ES-I3 (cell line): ENCODE measurements at regions not wholly inside any gene's neighbourhood (a gene's known extent, or its start where the extent isn't known, plus 50 kb on each side); places are given as distances from the start of the nearest gene placed in this dataset.

ENCODE experiments used
- H3K36me3 ChIP-seq: 2 replicates; pipeline ENCODE4 v1.6.1; 2013; ENCODE audit warnings: mild to moderate bottlenecking, low read length, control low read depth, moderate library complexity; ENCODE audit not compliant: insufficient read depth
- H3K4me1 ChIP-seq: 2 replicates; pipeline ENCODE4 v1.6.1; 2013; ENCODE audit warnings: mild to moderate bottlenecking, control low read depth, low read length; ENCODE audit not compliant: insufficient read depth
- H3K9ac ChIP-seq: 2 replicates; pipeline ENCODE4 v1.6.1; 2013; ENCODE audit warnings: low read depth, mild to moderate bottlenecking, low read length, moderate library complexity
- H3K9me3 ChIP-seq: 2 replicates; pipeline ENCODE4 v1.6.1; 2013; ENCODE audit warnings: mild to moderate bottlenecking, low read length, moderate library complexity; ENCODE audit not compliant: control insufficient read depth, insufficient read depth

GRCh38 chr3:21876782-21877181, 125.8 kb upstream of the ZNF385D start:
- no peaks in the 10 kb centered on the region for H3K9me3 ChIP-seq
- no peak overlapping the region for H3K9ac ChIP-seq
- H3K36me3 ChIP-seq: no peaks in the 10 kb centered on the region
- no peaks in the 10 kb centered on the region for H3K4me1 ChIP-seq

- Histone ChIP-seq H3K9ac (no peak overlapping the region), H3K36me3 (no peaks in the 10 kb centered on the region), H3K9me3 (no peaks in the 10 kb centered on the region)
Observed at GRCh38 chr3:21877214-21877754, 126.3 kb upstream of the ZNF385D start.

GRCh38 chr3:21879184-21879886, 128.3 kb upstream of the ZNF385D start:
- no peak overlapping the region for H3K9ac ChIP-seq
- no peaks in the 10 kb centered on the region for H3K9me3 ChIP-seq
- no peaks in the 10 kb centered on the region for H3K4me1 ChIP-seq
- H3K36me3 ChIP-seq: no peaks in the 10 kb centered on the region

More at GRCh38 chr3:21877214-21877754, 126.3 kb upstream of the ZNF385D start:
- H3K4me1 ChIP-seq: no peaks in the 10 kb centered on the region

GRCh38 chr3:21888656-21889055, 137.6 kb upstream of the ZNF385D start:
- Histone ChIP-seq H3K4me1 (no peaks in the 10 kb centered on the region), H3K9ac (no peak overlapping the region), H3K9me3 (no peaks in the 10 kb centered on the region), H3K36me3 (no peaks in the 10 kb centered on the region)

GRCh38 chr3:21889166-21889565, 138.2 kb upstream of the ZNF385D start:
- no peaks in the 10 kb centered on the region for H3K4me1 ChIP-seq
- no peaks in the 10 kb centered on the region for H3K9me3 ChIP-seq
- no peak overlapping the region for H3K9ac ChIP-seq
- H3K36me3 ChIP-seq: no peaks in the 10 kb centered on the region

- no peak overlapping the region for H3K9ac ChIP-seq
- H3K9me3 ChIP-seq: no peaks in the 10 kb centered on the region
- no peaks in the 10 kb centered on the region for H3K4me1 ChIP-seq
- H3K36me3 ChIP-seq: no peaks in the 10 kb centered on the region
Observed at GRCh38 chr3:21892104-21892503, 141.1 kb upstream of the ZNF385D start.

GRCh38 chr3:21893242-21893641, 142.2 kb upstream of the ZNF385D start:
- Histone ChIP-seq H3K9me3 (no peaks in the 10 kb centered on the region), H3K36me3 (no peaks in the 10 kb centered on the region), H3K4me1 (no peaks in the 10 kb centered on the region)

GRCh38 chr3:21894459-21895340, 143.7 kb upstream of the ZNF385D start:
- Histone ChIP-seq H3K4me1 (no peaks in the 10 kb centered on the region), H3K9me3 (no peaks in the 10 kb centered on the region), H3K36me3 (no peaks in the 10 kb centered on the region), H3K9ac (no peak overlapping the region)

More at GRCh38 chr3:21893242-21893641, 142.2 kb upstream of the ZNF385D start:
- H3K9ac ChIP-seq: no peak overlapping the region

- Histone ChIP-seq H3K4me1 (no peaks in the 10 kb centered on the region), H3K9me3 (no peaks in the 10 kb centered on the region), H3K36me3 (no peaks in the 10 kb centered on the region), H3K9ac (no peak overlapping the region)
Observed at GRCh38 chr3:21898316-21898715, 147.3 kb upstream of the ZNF385D start.

GRCh38 chr3:21901484-21901883, 150.5 kb upstream of the ZNF385D start:
- Histone ChIP-seq H3K36me3 (no peaks in the 10 kb centered on the region), H3K4me1 (no peaks in the 10 kb centered on the region), H3K9me3 (no peaks in the 10 kb centered on the region), H3K9ac (no peak overlapping the region)

GRCh38 chr3:21902956-21903355, 151.9 kb upstream of the ZNF385D start:
- Histone ChIP-seq H3K36me3 (no peaks in the 10 kb centered on the region), H3K9me3 (no peaks in the 10 kb centered on the region), H3K9ac (no peak overlapping the region), H3K4me1 (no peaks in the 10 kb centered on the region)

- Histone ChIP-seq H3K9ac (no peak overlapping the region), H3K9me3 (no peaks in the 10 kb centered on the region)
Observed at GRCh38 chr3:21909096-21909495, 158.1 kb upstream of the ZNF385D start.

GRCh38 chr3:21912711-21913110, 161.7 kb upstream of the ZNF385D start:
- no peak overlapping the region for H3K9ac ChIP-seq
- H3K4me1 ChIP-seq: no peaks in the 10 kb centered on the region
- no peaks in the 10 kb centered on the region for H3K36me3 ChIP-seq
- H3K9me3 ChIP-seq: no peaks in the 10 kb centered on the region

More at GRCh38 chr3:21909096-21909495, 158.1 kb upstream of the ZNF385D start:
- H3K36me3 ChIP-seq: no peaks in the 10 kb centered on the region
- no peaks in the 10 kb centered on the region for H3K4me1 ChIP-seq

- no peaks in the 10 kb centered on the region for H3K9me3 ChIP-seq
- H3K36me3 ChIP-seq: no peaks in the 10 kb centered on the region
- H3K4me1 ChIP-seq: no peaks in the 10 kb centered on the region
- H3K9ac ChIP-seq: no peak overlapping the region
Observed at GRCh38 chr3:21913791-21914190, 162.8 kb upstream of the ZNF385D start.
